ENCODE measurements at regions not wholly inside any gene's neighbourhood (a gene's known extent, or its start where the extent isn't known, plus 50 kb on each side); places are given as distances from the start of the nearest gene placed in this dataset.
"Not testable (repeated sequence)": the region's sequence is repeated elsewhere in the genome, so short reads cannot be mapped to it uniquely, and the experiment has no call there.

- DNase-seq = no peak
Observed at GRCh38 chrX:56130436-56130835, 101.7 kb upstream of the KLF8 start.

- not testable (repeated sequence) for DNase-seq
Observed at GRCh38 chrX:56164135-56164534, 68.0 kb upstream of the KLF8 start.
